GM19328 (cell line): ENCODE measurements at regions not wholly inside any gene's neighbourhood (a gene's known extent, or its start where the extent isn't known, plus 50 kb on each side); places are given as distances from the start of the nearest gene placed in this dataset.
A peak's percentile ranks its signal among the peaks of the same experiment; 100 is the strongest.
"Not testable (repeated sequence)": the region's sequence is repeated elsewhere in the genome, so short reads cannot be mapped to it uniquely, and the experiment has no call there.

Source experiments
- ATAC-seq: cut with Tn5 transposase; IDR thresholded peaks from one replicate; pipeline ENCODE4 v1.9.1; 2021; ENCODE audit warnings: mild to moderate bottlenecking, moderate library complexity; ENCODE audit not compliant: unreplicated experiment

DNA sequence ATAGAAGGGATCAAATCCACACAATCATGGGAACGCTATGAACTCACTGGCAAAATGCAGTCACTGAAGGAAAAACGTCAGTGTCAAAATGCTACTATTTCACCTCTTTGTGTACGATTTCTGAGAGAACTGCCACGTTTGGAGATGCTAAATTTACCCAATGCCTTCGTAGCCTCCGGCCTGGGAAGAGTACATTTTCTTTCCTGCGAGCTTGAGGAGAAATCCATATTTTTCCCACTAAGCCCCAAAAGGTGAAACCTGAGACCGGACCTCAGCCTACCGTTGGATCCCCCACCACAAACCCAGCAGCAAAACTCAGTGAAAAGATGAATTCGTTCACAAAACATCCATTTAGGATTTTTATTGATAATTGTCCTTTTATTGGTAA is 131.7 kb downstream of the GPX5 start:
- ATAC-seq: no peak

DNA sequence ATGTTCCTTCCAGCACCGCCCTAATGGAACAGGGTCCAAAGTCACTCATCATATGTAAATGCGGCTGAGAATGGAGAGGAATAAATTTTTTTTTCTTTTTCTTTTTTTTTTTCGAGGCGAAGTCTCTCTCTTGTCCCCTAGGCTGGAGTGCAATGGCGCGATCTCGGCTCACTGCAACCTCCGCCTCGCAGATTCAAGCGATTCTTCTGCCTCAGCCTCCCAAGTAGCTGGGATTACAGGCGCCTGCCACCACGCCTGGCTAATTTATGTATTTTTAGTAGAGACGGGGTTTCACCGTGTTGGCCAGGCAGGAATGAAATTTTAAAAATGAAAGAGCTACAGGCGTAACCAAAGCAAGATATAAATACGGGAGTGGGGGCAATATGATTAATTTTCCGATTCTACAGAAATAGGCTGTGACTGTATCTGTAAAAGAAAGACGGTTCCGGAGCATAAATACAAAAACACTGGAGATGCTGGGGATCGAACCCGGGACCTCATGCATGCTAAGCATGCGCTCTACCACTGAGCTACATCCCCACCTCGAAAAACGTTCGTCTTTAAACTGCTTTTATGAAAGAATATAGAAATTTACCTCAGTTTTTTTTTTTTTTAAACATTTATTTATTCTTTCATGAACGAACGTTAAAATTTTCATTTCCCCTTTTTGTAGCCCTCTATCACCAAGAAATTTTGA is 132.2 kb downstream of the GPX5 start:
- peak; percentile 75 for ATAC-seq

DNA sequence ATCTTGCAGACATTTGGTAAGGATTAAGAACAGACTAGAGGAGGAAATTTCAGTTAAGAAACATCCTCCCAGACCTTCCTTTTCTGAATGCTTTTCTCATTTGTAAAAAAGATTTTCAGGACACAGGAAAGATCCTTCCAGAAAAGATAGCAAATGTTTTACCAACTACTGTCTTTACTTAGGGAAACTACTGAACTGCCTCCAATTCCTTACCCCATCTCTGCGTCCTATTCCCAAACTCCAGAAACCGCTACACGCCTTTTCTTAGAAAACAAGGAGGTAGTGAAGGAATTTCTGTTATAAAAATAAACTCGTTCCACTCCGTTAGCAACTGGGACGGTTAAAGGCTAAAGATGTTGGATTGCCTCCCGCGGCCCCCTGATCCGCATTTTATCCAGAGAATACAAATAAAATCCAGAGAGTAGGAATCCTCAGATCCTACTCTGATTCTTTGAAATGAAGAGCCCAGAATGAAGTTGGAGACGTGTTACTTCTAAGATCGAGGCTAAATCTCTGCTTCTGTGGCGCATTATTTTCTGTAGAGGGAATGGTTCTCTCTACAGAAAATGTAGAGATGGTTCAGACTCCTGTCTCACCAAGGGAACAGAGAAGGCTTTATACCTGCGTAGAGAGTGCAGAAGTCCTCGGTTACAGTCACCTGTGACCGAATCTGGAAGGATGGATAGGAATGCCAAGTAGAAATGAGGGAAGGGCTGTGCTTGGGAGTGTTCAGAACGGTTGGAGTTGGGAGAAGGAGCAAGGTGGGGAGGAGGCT is 133.0 kb downstream of the GPX5 start:
- no peak for ATAC-seq

- ATAC-seq: no peak
Observed at GRCh38 chr6:28659250-28659566, 133.5 kb downstream of the GPX5 start.

GRCh38 chr6:28661097-28661713 is 135.5 kb downstream of the GPX5 start:
- ATAC-seq: no peak

DNA sequence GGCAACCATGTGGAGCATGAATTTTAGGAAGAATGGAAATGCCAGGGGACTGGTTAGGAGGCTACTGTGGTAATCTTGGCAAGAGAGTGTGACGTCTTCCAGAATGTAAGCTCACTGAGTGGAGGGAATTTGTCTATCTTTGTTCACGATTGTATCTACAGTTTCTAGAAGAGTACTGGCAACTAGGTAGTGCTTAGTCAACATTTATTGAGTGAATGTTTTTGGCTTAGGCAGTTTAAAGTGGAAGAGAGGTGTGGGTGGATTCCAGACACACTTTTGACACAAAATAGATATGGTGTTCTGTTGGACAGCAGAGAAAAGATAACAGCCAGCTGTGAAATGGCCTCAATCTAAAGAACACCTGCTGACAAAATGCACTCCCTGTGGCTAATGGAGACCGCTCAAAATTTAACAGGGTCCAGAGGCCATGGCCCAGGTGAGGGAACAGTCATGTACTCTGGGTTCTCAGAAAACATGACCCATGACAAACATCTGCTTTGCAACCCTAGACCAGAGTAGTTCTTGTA is 139.3 kb downstream of the GPX5 start:
- ATAC-seq: no peak

GRCh38 chr6:28673417-28673786 is 147.7 kb downstream of the GPX5 start:
- ATAC-seq: no peak

GRCh38 chr6:28673787-28674671 is 148.3 kb downstream of the GPX5 start:
- no peak for ATAC-seq

DNA sequence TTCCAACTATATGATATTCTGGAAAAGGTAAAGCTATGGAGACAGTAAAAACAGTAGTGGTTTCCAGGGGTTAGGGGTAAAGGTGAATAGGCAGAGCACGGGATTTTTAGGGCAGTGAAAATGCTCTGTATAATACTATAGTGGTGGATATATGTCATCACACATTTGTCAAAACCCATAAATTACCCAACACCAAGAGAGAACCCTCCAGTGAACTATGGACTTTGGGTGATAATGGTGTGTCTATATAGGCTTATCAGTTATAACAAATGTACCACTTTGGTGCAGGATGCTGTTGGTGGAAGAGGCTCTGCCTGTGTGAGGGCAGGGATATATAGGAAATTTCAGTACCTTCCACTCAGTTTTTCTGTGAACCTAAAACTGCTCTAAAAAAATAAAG is 149.9 kb downstream of the GPX5 start:
- no peak for ATAC-seq

DNA sequence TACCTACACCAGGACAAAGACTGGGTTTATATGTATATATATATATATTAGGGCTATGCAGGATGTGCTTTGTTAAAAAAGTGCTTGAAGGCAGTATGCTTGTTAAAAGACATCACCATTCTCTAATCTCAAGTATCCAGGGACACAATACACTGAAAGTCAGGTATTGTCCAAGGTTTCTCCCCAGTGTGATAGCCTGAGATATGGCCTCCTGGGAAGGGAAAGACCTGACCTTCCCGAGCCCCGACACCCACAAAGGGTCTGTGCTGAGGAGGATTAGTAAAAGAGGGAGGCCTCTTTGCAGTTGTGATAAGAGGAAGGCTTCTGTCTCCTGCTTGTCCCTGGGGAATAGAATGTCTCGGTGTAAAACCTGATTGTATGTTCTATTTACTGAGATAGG is 156.9 kb downstream of the GPX5 start:
- ATAC-seq: no peak

- ATAC-seq: not testable (repeated sequence)
Observed at GRCh38 chr6:28682956-28683685, 157.4 kb downstream of the GPX5 start.

- no peak for ATAC-seq
Observed at GRCh38 chr6:28683945-28684538, 158.4 kb downstream of the GPX5 start.

DNA sequence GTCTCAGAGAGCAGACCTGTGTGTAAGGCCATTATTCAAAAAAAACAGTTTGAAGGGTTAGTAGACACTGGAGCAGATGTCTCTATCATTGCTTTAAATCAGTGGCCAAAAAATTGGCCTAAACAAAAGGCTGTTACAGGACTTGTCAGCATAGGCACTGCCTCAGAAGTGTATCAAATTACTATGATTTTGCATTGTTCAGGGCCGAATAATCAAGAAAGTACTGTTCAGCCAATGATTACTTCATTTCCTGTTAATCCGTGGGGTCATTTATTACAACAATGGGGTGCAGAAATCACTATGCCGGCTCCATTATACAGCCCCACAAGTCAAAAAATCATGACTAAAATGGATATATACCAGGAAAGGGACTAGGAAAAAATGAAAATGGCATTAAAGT is 160.3 kb downstream of the GPX5 start:
- ATAC-seq: not testable (repeated sequence)

DNA sequence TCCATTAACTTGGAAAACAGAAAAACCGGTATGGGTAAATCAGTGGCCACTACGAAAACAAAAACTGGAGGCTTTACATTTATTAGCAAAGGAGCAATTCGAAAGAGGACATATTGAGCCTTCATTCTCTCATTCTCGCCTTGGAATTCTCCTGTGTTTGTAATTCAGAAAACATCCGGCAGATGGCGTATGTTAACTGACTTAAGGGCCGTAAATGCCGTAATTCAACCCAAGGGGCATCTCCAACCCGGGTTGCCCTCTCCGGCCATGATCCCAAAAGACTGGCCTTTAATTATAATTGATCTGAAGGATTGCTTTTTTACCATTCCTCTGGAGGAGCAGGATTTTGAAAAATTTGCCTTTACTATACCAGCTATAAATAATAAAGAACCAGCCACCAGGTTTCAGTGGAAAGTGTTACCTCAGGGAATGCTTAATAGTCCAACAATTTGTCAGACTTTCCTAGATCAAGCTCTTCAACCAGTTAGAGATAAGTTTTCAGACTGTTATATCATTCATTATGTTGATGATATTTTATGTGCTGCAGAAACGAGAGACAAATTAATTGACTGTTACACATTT is 160.9 kb downstream of the GPX5 start:
- ATAC-seq: not testable (repeated sequence)

DNA sequence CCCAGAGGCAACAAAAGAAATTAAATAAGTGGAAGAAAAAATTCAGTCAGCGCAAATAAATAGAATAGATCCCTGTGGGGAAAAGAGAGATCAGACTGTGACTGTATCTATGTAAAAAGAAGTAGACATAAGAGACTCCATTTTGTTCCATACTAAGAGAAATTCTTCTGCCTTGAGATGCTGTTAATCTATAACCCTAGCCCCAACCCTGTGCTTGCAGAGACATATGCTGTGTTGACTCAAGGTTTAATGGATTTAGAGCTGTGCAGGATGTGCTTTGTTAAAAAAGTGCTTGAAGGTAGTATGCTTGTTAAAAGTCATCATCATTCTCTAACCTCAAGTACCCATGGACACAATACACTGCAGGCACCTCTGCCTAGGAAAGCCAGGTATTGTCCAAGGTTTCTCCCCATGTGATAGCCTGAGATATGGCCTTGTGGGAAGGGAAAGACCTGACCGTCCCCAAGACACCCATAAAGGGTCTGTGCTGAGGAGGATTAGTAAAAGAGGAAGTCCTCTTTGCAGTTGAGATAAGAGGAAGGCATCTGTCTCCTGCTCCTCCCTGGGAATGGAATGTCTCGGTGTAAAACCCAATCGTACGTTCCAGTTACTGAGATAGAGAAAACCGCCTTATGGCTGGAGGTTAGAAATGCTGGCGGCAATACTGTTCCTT is 161.8 kb downstream of the GPX5 start:
- not testable (repeated sequence) for ATAC-seq

DNA sequence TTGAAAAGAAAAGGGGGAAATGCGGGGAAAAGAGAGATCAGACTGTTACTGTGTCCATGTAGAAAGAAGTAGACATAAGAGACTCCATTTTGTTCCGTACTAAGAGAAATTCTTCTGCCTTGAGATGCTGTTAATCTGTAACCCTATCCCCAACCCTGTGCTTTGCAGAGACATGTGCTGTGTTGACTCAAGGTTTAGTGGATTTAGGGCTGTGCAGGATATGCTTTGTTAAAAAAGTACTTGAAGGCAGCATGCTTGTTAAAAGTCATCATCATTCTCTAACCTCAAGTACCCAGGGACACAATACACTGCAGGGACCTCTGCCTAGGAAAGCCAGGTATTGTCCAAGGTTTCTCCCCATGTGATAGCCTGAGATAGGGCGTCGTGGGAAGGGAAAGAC is 166.3 kb downstream of the GPX5 start:
- ATAC-seq: not testable (repeated sequence)

GRCh38 chr6:28693033-28693750 is 167.5 kb downstream of the GPX5 start:
- no peak for ATAC-seq

GRCh38 chr6:28693751-28694443 is 168.2 kb downstream of the GPX5 start:
- no peak for ATAC-seq
